ENCODE measurements at regions not wholly inside any gene's neighbourhood (a gene's known extent, or its start where the extent isn't known, plus 50 kb on each side); places are given as distances from the start of the nearest gene placed in this dataset.

GRCh38 chr2:18976168-18976961, 382.1 kb downstream of the OSR1 start:
- TF ChIP-seq, protein P1, sequence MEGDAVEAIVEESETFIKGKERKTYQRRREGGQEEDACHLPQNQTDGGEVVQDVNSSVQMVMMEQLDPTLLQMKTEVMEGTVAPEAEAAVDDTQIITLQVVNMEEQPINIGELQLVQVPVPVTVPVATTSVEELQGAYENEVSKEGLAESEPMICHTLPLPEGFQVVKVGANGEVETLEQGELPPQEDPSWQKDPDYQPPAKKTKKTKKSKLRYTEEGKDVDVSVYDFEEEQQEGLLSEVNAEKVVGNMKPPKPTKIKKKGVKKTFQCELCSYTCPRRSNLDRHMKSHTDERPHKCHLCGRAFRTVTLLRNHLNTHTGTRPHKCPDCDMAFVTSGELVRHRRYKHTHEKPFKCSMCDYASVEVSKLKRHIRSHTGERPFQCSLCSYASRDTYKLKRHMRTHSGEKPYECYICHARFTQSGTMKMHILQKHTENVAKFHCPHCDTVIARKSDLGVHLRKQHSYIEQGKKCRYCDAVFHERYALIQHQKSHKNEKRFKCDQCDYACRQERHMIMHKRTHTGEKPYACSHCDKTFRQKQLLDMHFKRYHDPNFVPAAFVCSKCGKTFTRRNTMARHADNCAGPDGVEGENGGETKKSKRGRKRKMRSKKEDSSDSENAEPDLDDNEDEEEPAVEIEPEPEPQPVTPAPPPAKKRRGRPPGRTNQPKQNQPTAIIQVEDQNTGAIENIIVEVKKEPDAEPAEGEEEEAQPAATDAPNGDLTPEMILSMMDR (IDR thresholded peaks at IDR 0.05), result no peak
- TF ChIP-seq POLR2A (IDR thresholded peaks at IDR 0.05), result no peak
